GM18498 (cell line): ENCODE measurements at regions not wholly inside any gene's neighbourhood (a gene's known extent, or its start where the extent isn't known, plus 50 kb on each side); places are given as distances from the start of the nearest gene placed in this dataset.
"Not testable (repeated sequence)": the region's sequence is repeated elsewhere in the genome, so short reads cannot be mapped to it uniquely, and the experiment has no call there.

Experiments used
- ATAC-seq: cut with Tn5 transposase; IDR thresholded peaks from one replicate; pipeline ENCODE4 v1.9.1; 2021; ENCODE audit warnings: mild to moderate bottlenecking, moderate library complexity; ENCODE audit not compliant: unreplicated experiment

GRCh38 chrY:17511984-17512383 lies 368.0 kb downstream of the CDY2B start:
- ATAC-seq = not testable (repeated sequence)

- ATAC-seq = not testable (repeated sequence)
Observed at GRCh38 chrY:17511476-17511875, 368.5 kb downstream of the CDY2B start.

GRCh38 chrY:17505834-17506233 lies 374.2 kb downstream of the CDY2B start:
- not testable (repeated sequence) for ATAC-seq

GRCh38 chrY:17484763-17485162 lies 395.3 kb downstream of the CDY2B start:
- ATAC-seq = not testable (repeated sequence)

GRCh38 chrY:17484157-17484556 lies 395.9 kb downstream of the CDY2B start:
- ATAC-seq = peak; percentile 87

GRCh38 chrY:17481389-17482022 lies 398.5 kb downstream of the CDY2B start:
- ATAC-seq = not testable (repeated sequence)

- not testable (repeated sequence) for ATAC-seq
Observed at GRCh38 chrY:17472068-17472467, 408.0 kb downstream of the CDY2B start.

GRCh38 chrY:17459753-17460152 lies 420.3 kb downstream of the CDY2B start:
- peak; percentile 89 for ATAC-seq

GRCh38 chrY:17430570-17431166 lies 449.4 kb downstream of the CDY2B start:
- no peak for ATAC-seq

GRCh38 chrY:17398336-17399072 lies 481.5 kb downstream of the CDY2B start:
- ATAC-seq = no peak

GRCh38 chrY:17397659-17398058 lies 482.4 kb downstream of the CDY2B start:
- ATAC-seq = no peak

GRCh38 chrY:17381431-17382070 lies 498.5 kb downstream of the CDY2B start:
- ATAC-seq = no peak

- no peak for ATAC-seq
Observed at GRCh38 chrY:17378326-17378725, 501.7 kb downstream of the CDY2B start.

- ATAC-seq = no peak
Observed at GRCh38 chrY:17368413-17368812, 511.6 kb downstream of the CDY2B start.

GRCh38 chrY:17366400-17366799 lies 513.6 kb downstream of the CDY2B start:
- ATAC-seq = no peak

GRCh38 chrY:17339028-17339427 lies 541.0 kb downstream of the CDY2B start:
- no peak for ATAC-seq

GRCh38 chrY:17330733-17331132 lies 549.3 kb downstream of the CDY2B start:
- ATAC-seq = no peak

GRCh38 chrY:17319916-17320315 lies 560.1 kb downstream of the CDY2B start:
- no peak for ATAC-seq

GRCh38 chrY:17318631-17319030 lies 561.4 kb downstream of the CDY2B start:
- no peak for ATAC-seq

- no peak for ATAC-seq
Observed at GRCh38 chrY:17277056-17277455, 603.0 kb downstream of the CDY2B start.

- ATAC-seq = no peak
Observed at GRCh38 chrY:17259497-17259896, 620.5 kb downstream of the CDY2B start.

- no peak for ATAC-seq
Observed at GRCh38 chrY:17238406-17238805, 641.6 kb downstream of the CDY2B start.
